ENCODE measurements at regions not wholly inside any gene's neighbourhood (a gene's known extent, or its start where the extent isn't known, plus 50 kb on each side); places are given as distances from the start of the nearest gene placed in this dataset.
"Not testable (repeated sequence)": the region's sequence is repeated elsewhere in the genome, so short reads cannot be mapped to it uniquely, and the experiment has no call there.

- no peak overlapping the region for H3K4me3 ChIP-seq (replicated peaks; ENCODE audit: low read depth, low read length)
- TF ChIP-seq, protein P1, sequence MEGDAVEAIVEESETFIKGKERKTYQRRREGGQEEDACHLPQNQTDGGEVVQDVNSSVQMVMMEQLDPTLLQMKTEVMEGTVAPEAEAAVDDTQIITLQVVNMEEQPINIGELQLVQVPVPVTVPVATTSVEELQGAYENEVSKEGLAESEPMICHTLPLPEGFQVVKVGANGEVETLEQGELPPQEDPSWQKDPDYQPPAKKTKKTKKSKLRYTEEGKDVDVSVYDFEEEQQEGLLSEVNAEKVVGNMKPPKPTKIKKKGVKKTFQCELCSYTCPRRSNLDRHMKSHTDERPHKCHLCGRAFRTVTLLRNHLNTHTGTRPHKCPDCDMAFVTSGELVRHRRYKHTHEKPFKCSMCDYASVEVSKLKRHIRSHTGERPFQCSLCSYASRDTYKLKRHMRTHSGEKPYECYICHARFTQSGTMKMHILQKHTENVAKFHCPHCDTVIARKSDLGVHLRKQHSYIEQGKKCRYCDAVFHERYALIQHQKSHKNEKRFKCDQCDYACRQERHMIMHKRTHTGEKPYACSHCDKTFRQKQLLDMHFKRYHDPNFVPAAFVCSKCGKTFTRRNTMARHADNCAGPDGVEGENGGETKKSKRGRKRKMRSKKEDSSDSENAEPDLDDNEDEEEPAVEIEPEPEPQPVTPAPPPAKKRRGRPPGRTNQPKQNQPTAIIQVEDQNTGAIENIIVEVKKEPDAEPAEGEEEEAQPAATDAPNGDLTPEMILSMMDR (IDR thresholded peaks at IDR 0.05; ENCODE audit: low read depth, low read length, missing control alignments) = no peak
- DNase-seq (ENCODE audit: extremely low read depth, low read depth) = no peak
Observed at GRCh38 chr22:49007013-49007653, 820.5 kb downstream of the BRD1 start.

DNA sequence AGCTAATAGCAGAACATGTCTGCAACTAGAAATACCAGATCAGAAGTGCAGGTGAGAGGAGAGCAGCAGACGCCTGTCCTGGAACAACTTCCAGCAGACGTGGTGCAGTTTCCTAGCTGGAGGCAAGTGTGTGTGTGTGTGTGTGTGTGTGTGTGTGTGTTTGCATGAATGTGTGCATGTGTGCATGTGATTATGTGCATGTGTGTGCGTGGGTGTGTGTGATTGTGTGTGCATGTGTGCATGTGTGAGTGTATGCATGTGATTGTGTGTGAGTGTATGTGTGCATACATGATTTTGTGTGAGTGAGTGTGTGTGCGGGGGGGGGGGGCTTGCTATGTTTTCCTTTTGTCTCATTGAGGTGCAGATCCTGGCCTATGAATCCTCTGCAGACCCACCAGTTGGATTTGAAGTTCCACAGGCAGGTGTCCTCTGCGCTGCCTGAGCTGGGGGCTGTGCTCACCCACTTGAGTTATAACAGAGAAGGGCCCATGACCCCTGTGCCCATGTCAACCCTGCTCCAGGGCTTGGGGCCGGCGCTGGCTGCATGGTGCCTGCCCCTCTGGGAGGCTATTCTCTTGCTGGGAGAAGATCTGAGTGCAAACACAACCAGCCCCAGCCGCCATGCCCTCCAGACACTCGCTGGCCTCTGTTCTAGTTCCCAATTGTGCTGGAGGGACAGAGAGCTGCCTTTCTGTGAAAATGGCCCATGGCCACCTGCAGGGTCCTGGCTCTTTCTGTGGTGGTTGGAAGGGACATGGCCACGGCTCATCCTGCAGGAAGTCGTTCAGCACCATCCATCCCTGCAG, 821.3 kb downstream of the BRD1 start:
- DNase-seq (ENCODE audit: extremely low read depth, low read depth) = no peak
- TF ChIP-seq, protein P1 (IDR thresholded peaks at IDR 0.05; ENCODE audit: low read depth, low read length, missing control alignments) = no peak
- no peak overlapping the region for H3K4me3 ChIP-seq (replicated peaks; ENCODE audit: low read depth, low read length)

DNA sequence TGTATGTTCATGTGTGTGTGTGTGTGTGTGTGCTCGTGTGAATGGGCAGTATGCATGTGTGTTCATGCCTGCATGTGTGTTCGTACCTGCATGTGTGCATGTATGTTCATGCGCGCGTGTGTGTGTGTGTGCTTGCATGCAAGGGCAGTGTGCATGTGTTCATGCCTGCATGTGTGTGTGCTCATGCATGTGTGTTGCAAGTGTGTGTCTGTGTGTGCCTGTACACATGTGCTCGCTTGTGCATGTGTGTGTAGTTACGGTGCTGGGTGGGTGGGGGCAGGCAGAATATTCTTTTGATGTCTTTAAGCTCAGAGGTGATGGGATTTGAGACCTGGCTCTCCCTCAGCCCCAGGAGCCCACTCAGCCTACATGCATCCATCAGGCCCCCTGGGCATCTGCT, 822.1 kb downstream of the BRD1 start:
- DNase-seq (ENCODE audit: extremely low read depth, low read depth) = no peak
- TF ChIP-seq, protein P1 (IDR thresholded peaks at IDR 0.05; ENCODE audit: low read depth, low read length, missing control alignments) = no peak
- no peak overlapping the region for H3K4me3 ChIP-seq (replicated peaks; ENCODE audit: low read depth, low read length)

- H3K4me3 ChIP-seq (replicated peaks; ENCODE audit: low read depth, low read length) = no peak overlapping the region
- DNase-seq (ENCODE audit: extremely low read depth, low read depth) = no peak
- TF ChIP-seq, protein P1 (IDR thresholded peaks at IDR 0.05; ENCODE audit: low read depth, low read length, missing control alignments) = no peak
Observed at GRCh38 chr22:49004484-49005399, 822.9 kb downstream of the BRD1 start.

GRCh38 chr22:48997605-48998004, 830.1 kb downstream of the BRD1 start:
- not testable (repeated sequence) for DNase-seq (ENCODE audit: extremely low read depth, low read depth); H3K4me3 ChIP-seq (replicated peaks; ENCODE audit: low read depth, low read length)

DNA sequence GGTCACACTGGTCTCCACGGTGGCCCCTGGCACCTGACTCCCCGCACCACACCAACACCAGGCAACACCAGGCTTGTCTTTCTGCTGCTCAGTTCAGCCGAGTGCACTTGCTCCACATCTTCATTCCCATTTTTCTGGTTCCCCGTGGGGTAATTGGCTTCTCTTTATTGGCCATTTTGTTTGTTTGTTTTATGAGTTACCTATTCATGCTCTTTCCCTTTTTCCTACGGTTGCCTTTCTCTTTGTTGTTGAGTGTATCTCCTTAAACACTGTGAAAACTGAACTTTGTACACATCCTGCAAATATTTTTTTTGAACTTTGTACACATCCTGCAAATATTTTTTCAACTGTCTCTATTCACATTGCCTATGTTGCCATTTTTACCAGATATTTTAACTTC, 834.0 kb downstream of the BRD1 start:
- TF ChIP-seq, protein P1 (IDR thresholded peaks at IDR 0.05; ENCODE audit: low read depth, low read length, missing control alignments) = no peak
- no peak overlapping the region for H3K4me3 ChIP-seq (replicated peaks; ENCODE audit: low read depth, low read length)
- no peak for DNase-seq (ENCODE audit: extremely low read depth, low read depth)

GRCh38 chr22:48984639-48985038, 843.0 kb downstream of the BRD1 start:
- H3K4me3 ChIP-seq (replicated peaks; ENCODE audit: low read depth, low read length) = no peak overlapping the region
- TF ChIP-seq, protein P1 (IDR thresholded peaks at IDR 0.05; ENCODE audit: low read depth, low read length, missing control alignments) = no peak
- DNase-seq (ENCODE audit: extremely low read depth, low read depth) = no peak
